HL-60 (cell line): ENCODE measurements at regions not wholly inside any gene's neighbourhood (a gene's known extent, or its start where the extent isn't known, plus 50 kb on each side); places are given as distances from the start of the nearest gene placed in this dataset.

Source experiments
- DNase-seq, 2 experiments: peaks; one replicate each; pipeline ENCODE4 v3.0.0-alpha.2; 2010 to 2020; ENCODE audit warnings: low read depth in 1 of 2, low spot score in 1 of 2
- H3K27ac ChIP-seq: fragments of 250-450 bp; sonication (Bioruptor Pico); replicated peaks from 2 replicates; pipeline ENCODE4 v1.5.1; 2020; ENCODE audit warnings: mild to moderate bottlenecking, moderate library complexity
- H3K27me3 ChIP-seq: fragments of 250-450 bp; sonication (Bioruptor Pico); 2 replicates; pipeline ENCODE4 v1.5.1; 2021; ENCODE audit warnings: mild to moderate bottlenecking, moderate library complexity; ENCODE audit not compliant: insufficient read depth, poor library complexity, severe bottlenecking
- H3K4me3 ChIP-seq: replicated peaks from 2 replicates; pipeline ENCODE4 v1.5.1; 2011; ENCODE audit warnings: mild to moderate bottlenecking, control low read depth, low read length; ENCODE audit not compliant: insufficient read depth
- CTCF ChIP-seq: IDR thresholded peaks from one replicate; pipeline ENCODE4 v1.5.1; 2011; ENCODE audit warnings: low read length, control low read depth, inconsistent platforms; ENCODE audit not compliant: insufficient read depth
- GABPA ChIP-seq: IDR thresholded peaks from 2 replicates; pipeline ENCODE4 v1.6.1; 2012; ENCODE audit warnings: low read depth
- POLR2AphosphoS5 ChIP-seq: IDR thresholded peaks from 2 replicates; pipeline ENCODE4 v1.6.1; 2012; ENCODE audit warnings: low read depth
- SPI1 ChIP-seq: IDR thresholded peaks from 2 replicates; pipeline ENCODE4 v1.6.1; 2012; ENCODE audit warnings: low read depth, mild to moderate bottlenecking, borderline replicate concordance
- TF ChIP-seq, protein P1 (sequence below): IDR thresholded peaks from 2 replicates; pipeline ENCODE4 v1.6.1; 2012; ENCODE audit warnings: low read depth; ENCODE audit not compliant: insufficient replicate concordance

DNA sequence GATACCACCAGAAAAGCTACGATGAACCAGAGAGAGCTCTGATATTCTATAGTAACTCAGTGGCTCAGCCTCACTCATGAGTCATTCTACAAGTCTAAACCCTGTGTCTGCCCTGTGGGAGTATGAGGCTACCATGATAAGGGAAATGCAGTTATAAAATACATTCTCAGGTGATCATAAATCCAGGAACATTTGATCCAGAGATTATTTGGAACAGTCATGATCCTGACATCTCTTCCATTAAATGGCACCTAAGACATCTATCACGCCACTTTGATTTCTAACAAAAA lies 202.6 kb upstream of the RASSF8 start:
- Histone ChIP-seq H3K27me3 (no peaks in the 10 kb centered on the region), H3K27ac (no peak overlapping the region), H3K4me3 (no peak overlapping the region)
- TF ChIP-seq POLR2AphosphoS5, result no peak
- TF ChIP-seq GABPA, result no peak
- TF ChIP-seq, protein P1, sequence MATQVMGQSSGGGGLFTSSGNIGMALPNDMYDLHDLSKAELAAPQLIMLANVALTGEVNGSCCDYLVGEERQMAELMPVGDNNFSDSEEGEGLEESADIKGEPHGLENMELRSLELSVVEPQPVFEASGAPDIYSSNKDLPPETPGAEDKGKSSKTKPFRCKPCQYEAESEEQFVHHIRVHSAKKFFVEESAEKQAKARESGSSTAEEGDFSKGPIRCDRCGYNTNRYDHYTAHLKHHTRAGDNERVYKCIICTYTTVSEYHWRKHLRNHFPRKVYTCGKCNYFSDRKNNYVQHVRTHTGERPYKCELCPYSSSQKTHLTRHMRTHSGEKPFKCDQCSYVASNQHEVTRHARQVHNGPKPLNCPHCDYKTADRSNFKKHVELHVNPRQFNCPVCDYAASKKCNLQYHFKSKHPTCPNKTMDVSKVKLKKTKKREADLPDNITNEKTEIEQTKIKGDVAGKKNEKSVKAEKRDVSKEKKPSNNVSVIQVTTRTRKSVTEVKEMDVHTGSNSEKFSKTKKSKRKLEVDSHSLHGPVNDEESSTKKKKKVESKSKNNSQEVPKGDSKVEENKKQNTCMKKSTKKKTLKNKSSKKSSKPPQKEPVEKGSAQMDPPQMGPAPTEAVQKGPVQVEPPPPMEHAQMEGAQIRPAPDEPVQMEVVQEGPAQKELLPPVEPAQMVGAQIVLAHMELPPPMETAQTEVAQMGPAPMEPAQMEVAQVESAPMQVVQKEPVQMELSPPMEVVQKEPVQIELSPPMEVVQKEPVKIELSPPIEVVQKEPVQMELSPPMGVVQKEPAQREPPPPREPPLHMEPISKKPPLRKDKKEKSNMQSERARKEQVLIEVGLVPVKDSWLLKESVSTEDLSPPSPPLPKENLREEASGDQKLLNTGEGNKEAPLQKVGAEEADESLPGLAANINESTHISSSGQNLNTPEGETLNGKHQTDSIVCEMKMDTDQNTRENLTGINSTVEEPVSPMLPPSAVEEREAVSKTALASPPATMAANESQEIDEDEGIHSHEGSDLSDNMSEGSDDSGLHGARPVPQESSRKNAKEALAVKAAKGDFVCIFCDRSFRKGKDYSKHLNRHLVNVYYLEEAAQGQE, result no peak
- no peak for TF ChIP-seq SPI1
- no peak for TF ChIP-seq CTCF
- no peak for DNase-seq

- TF ChIP-seq CTCF, result no peak
- TF ChIP-seq GABPA, result no peak
- TF ChIP-seq POLR2AphosphoS5, result no peak
- TF ChIP-seq, protein P1, result no peak
- no peak for TF ChIP-seq SPI1
- Histone ChIP-seq H3K27ac (no peak overlapping the region), H3K4me3 (no peak overlapping the region), H3K27me3 (no peaks in the 10 kb centered on the region)
- DNase-seq, result no peak
These were observed 201.3 kb upstream of the RASSF8 start for GRCh38 chr12:25757037-25757665.

DNA sequence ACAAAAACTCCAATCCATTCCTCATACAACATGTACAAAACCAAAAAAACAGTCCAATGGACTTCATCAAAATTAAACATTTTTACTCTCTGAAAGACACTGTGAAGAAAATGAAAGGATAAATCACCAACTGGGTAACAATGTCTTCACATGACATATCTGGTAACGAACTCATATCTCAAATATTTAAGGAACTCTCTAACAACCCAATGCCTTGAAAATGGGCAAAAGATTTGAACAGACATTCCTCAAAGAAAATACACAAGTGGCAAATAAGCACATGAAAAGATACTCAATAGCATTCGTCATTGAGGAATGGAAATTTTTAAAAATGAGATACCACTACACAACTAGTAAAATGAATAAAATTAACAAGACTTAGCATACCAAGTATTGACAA lies 198.7 kb upstream of the RASSF8 start:
- no peaks in the 10 kb centered on the region for H3K27me3 ChIP-seq
- no peak for DNase-seq
- no peak overlapping the region for H3K4me3 ChIP-seq
- H3K27ac ChIP-seq, result no peak overlapping the region
- TF ChIP-seq CTCF, result no peak
- TF ChIP-seq POLR2AphosphoS5, result no peak
- TF ChIP-seq SPI1, result no peak
- no peak for TF ChIP-seq GABPA
- TF ChIP-seq, protein P1, result no peak
